ENCODE measurements at regions not wholly inside any gene's neighbourhood (a gene's known extent, or its start where the extent isn't known, plus 50 kb on each side); places are given as distances from the start of the nearest gene placed in this dataset.

DNA sequence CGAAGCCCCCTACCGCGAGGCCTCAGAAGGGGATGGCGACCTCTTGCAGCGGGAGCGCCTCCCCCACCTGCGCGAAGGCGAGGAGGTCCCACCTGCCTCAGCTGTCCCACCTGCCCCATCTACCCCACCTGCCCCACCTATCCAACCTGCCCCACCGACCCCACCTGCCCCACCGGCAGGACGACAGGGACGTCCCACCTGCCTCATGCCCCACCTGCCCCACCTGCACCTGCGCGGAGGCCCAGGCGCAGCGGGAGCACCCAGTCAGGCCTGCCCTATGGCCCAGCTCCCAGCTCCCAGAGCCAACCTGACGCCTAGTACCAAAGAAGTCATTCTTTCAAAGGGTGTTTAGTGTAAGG lies 489.1 kb upstream of the SMIM21 start:
- Histone ChIP-seq H3K27me3 (ENCODE audit: control insufficient read depth, insufficient read depth, low read length) (no peaks in the 10 kb centered on the region), H3K36me3 (ENCODE audit: control insufficient read depth, insufficient read depth, low read length) (no peaks in the 10 kb centered on the region), H3K4me1 (ENCODE audit: control insufficient read depth, insufficient read depth, low read length) (no peaks in the 10 kb centered on the region), H3K4me3 (ENCODE audit: low read length) (no peak overlapping the region), H3K9me3 (ENCODE audit: control insufficient read depth, low read length) (no peaks in the 10 kb centered on the region), H3K9ac (ENCODE audit: low read length) (no peak overlapping the region)

- Histone ChIP-seq H3K27me3 (ENCODE audit: control insufficient read depth, insufficient read depth, low read length) (no peaks in the 10 kb centered on the region), H3K9ac (ENCODE audit: low read length) (no peak overlapping the region), H3K4me1 (ENCODE audit: control insufficient read depth, insufficient read depth, low read length) (no peaks in the 10 kb centered on the region), H3K9me3 (ENCODE audit: control insufficient read depth, low read length) (no peaks in the 10 kb centered on the region), H3K4me3 (ENCODE audit: low read length) (no peak overlapping the region), H3K36me3 (ENCODE audit: control insufficient read depth, insufficient read depth, low read length) (no peaks in the 10 kb centered on the region)
These were observed 488.6 kb upstream of the SMIM21 start for GRCh38 chr18:75915941-75916623.

- H3K9me3 ChIP-seq (ENCODE audit: control insufficient read depth, low read length), result no peaks in the 10 kb centered on the region
- H3K36me3 ChIP-seq (ENCODE audit: control insufficient read depth, insufficient read depth, low read length), result no peaks in the 10 kb centered on the region
- H3K27me3 ChIP-seq (ENCODE audit: control insufficient read depth, insufficient read depth, low read length), result no peaks in the 10 kb centered on the region
- H3K4me3 ChIP-seq (ENCODE audit: low read length), result no peak overlapping the region
- H3K4me1 ChIP-seq (ENCODE audit: control insufficient read depth, insufficient read depth, low read length), result no peaks in the 10 kb centered on the region
- no peak overlapping the region for H3K9ac ChIP-seq (ENCODE audit: low read length)
These were observed 485.3 kb upstream of the SMIM21 start for GRCh38 chr18:75912829-75913228.

- Histone ChIP-seq H3K9ac (ENCODE audit: low read length) (no peak overlapping the region), H3K27me3 (ENCODE audit: control insufficient read depth, insufficient read depth, low read length) (no peaks in the 10 kb centered on the region), H3K9me3 (ENCODE audit: control insufficient read depth, low read length) (no peaks in the 10 kb centered on the region), H3K4me1 (ENCODE audit: control insufficient read depth, insufficient read depth, low read length) (no peaks in the 10 kb centered on the region), H3K36me3 (ENCODE audit: control insufficient read depth, insufficient read depth, low read length) (no peaks in the 10 kb centered on the region), H3K4me3 (ENCODE audit: low read length) (no peak overlapping the region)
These were observed 476.9 kb upstream of the SMIM21 start for GRCh38 chr18:75904416-75904815.

- no peaks in the 10 kb centered on the region for H3K36me3 ChIP-seq (ENCODE audit: control insufficient read depth, insufficient read depth, low read length)
- no peaks in the 10 kb centered on the region for H3K27me3 ChIP-seq (ENCODE audit: control insufficient read depth, insufficient read depth, low read length)
- no peak overlapping the region for H3K4me3 ChIP-seq (ENCODE audit: low read length)
- H3K9me3 ChIP-seq (ENCODE audit: control insufficient read depth, low read length), result no peaks in the 10 kb centered on the region
- H3K4me1 ChIP-seq (ENCODE audit: control insufficient read depth, insufficient read depth, low read length), result no peaks in the 10 kb centered on the region
- H3K9ac ChIP-seq (ENCODE audit: low read length), result no peak overlapping the region
These were observed 471.1 kb upstream of the SMIM21 start for GRCh38 chr18:75898651-75899050.

DNA sequence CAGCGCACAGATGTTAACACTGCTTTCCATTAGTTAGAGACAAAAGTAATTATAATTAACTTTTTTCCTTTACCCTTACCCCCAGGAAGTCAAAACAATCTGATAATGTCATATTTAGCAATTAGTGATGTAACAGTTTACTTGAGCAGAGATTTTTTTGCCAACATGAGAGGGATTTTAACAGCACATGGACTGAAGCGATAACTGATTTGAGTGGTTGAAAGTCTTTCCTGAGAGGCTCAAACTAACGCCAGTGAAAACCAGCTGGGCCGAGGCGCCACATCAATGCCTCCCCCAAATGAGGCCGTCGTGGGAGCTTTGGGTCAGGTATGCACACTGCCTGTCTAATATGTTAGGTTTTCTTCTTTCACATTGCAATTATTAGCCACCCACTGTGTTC lies 469.9 kb upstream of the SMIM21 start:
- Histone ChIP-seq H3K27me3 (ENCODE audit: control insufficient read depth, insufficient read depth, low read length) (no peaks in the 10 kb centered on the region), H3K9ac (ENCODE audit: low read length) (no peak overlapping the region), H3K9me3 (ENCODE audit: control insufficient read depth, low read length) (no peaks in the 10 kb centered on the region), H3K4me1 (ENCODE audit: control insufficient read depth, insufficient read depth, low read length) (no peaks in the 10 kb centered on the region), H3K4me3 (ENCODE audit: low read length) (no peak overlapping the region), H3K36me3 (ENCODE audit: control insufficient read depth, insufficient read depth, low read length) (no peaks in the 10 kb centered on the region)

DNA sequence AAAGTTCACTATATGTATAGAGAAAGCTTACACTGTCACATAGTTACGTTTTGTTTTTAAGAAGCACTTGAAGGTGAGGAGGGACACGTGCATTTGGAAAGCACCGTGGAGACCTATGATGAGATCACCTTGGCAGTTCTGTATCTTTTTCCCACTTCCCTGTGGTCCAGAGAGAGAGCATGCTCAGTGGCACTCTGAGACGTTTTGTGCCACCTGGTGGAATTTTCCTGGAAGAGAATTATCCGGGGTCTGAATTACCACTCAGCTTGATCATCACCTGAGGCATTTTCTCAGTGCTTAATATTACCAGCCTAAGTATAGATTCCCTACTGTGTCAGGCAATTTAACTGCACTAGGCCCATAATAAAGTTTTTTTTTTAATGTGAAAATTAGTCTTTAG lies 469.4 kb upstream of the SMIM21 start:
- Histone ChIP-seq H3K9me3 (ENCODE audit: control insufficient read depth, low read length) (no peaks in the 10 kb centered on the region), H3K4me1 (ENCODE audit: control insufficient read depth, insufficient read depth, low read length) (no peaks in the 10 kb centered on the region), H3K4me3 (ENCODE audit: low read length) (no peak overlapping the region), H3K36me3 (ENCODE audit: control insufficient read depth, insufficient read depth, low read length) (no peaks in the 10 kb centered on the region), H3K27me3 (ENCODE audit: control insufficient read depth, insufficient read depth, low read length) (no peaks in the 10 kb centered on the region), H3K9ac (ENCODE audit: low read length) (no peak overlapping the region)

DNA sequence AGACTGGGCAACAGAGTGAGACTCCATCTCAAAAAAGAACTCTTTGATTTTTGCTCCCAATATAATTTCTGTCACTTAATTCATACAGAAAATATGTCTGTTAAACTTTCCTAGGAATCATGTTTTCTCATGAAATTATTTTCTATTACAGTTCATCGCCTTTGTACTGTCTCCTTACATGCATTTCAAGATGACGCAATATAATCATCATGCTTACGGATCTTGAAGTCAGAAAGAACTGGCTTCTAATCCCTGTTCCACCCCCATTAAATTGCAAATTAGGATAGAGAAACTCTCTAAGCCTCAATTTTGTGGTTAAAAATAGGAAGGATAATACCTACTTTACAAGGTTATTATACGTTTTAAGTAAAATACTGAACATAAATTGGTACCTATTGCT lies 467.6 kb upstream of the SMIM21 start:
- Histone ChIP-seq H3K4me1 (ENCODE audit: control insufficient read depth, insufficient read depth, low read length) (no peaks in the 10 kb centered on the region), H3K9ac (ENCODE audit: low read length) (no peak overlapping the region), H3K9me3 (ENCODE audit: control insufficient read depth, low read length) (no peaks in the 10 kb centered on the region), H3K27me3 (ENCODE audit: control insufficient read depth, insufficient read depth, low read length) (no peaks in the 10 kb centered on the region), H3K4me3 (ENCODE audit: low read length) (no peak overlapping the region), H3K36me3 (ENCODE audit: control insufficient read depth, insufficient read depth, low read length) (no peaks in the 10 kb centered on the region)

DNA sequence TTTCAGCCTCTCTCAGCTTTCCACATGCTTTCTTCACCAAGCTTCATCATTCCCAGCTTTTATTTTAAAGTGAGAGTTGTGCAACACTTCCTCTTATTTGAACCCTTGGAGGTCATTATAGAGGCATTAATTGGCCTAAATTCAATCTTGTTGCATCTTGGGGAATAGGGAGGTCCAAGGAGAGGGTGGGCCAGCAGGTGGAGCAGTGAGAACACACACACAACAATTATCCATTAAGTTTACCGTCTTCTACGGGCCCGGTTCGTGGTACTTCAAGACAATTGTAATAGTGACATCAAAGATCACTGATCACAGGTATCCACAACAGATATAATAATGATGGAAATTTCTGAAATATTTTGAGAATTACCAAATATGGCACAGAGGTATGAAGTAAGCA lies 457.2 kb upstream of the SMIM21 start:
- Histone ChIP-seq H3K4me1 (ENCODE audit: control insufficient read depth, insufficient read depth, low read length) (no peaks in the 10 kb centered on the region), H3K9ac (ENCODE audit: low read length) (no peak overlapping the region), H3K4me3 (ENCODE audit: low read length) (no peak overlapping the region), H3K9me3 (ENCODE audit: control insufficient read depth, low read length) (no peaks in the 10 kb centered on the region), H3K27me3 (ENCODE audit: control insufficient read depth, insufficient read depth, low read length) (no peaks in the 10 kb centered on the region), H3K36me3 (ENCODE audit: control insufficient read depth, insufficient read depth, low read length) (no peaks in the 10 kb centered on the region)

DNA sequence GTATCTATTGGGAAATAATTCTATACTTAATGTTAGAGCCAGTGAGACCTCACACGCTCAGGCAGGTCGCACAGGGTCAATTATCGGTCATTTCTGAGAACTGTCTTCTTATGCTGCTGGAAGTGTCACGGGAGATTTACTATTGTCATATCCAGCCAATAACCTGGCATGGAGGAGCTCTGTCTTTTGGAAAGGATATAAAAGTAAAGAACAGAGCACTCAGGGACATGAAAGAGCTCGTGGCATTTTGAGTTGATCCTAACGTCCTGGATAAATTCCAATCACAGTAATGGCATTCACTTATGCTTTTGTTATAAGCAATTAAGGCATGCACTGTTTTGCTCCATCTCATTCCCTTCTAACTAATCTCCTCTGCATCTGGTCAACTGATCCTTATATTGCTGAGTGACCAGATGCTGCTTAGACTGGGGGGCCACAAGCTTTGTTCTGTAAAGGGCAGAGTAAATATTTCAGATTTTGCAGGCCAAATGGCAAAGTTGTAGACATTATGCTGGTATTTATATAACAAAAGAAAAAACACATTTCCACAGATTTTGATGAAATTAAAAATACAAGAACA lies 453.5 kb upstream of the SMIM21 start:
- Histone ChIP-seq H3K4me1 (ENCODE audit: control insufficient read depth, insufficient read depth, low read length) (no peaks in the 10 kb centered on the region), H3K9me3 (ENCODE audit: control insufficient read depth, low read length) (no peaks in the 10 kb centered on the region), H3K27me3 (ENCODE audit: control insufficient read depth, insufficient read depth, low read length) (no peaks in the 10 kb centered on the region), H3K36me3 (ENCODE audit: control insufficient read depth, insufficient read depth, low read length) (no peaks in the 10 kb centered on the region), H3K4me3 (ENCODE audit: low read length) (no peak overlapping the region), H3K9ac (ENCODE audit: low read length) (no peak overlapping the region)

DNA sequence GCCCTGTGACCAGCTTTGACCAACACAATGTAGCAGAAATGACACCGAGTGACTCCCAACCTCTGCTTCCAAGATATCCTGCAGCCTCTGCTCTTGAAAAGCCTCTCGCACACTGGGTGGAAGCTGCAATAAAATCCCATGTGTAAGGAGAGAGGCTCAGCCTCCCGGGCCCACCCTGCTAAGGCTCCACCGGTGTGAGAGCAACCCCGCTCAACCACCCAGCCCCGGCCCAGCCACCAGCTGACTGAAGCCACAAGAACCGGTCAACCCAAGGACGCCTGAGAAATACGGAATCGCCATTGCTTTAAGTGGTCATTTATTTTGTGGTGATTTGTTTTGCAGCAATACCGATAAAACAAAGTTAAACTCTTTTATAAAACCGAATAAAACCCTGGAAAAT lies 452.8 kb upstream of the SMIM21 start:
- Histone ChIP-seq H3K9me3 (ENCODE audit: control insufficient read depth, low read length) (no peaks in the 10 kb centered on the region), H3K27me3 (ENCODE audit: control insufficient read depth, insufficient read depth, low read length) (no peaks in the 10 kb centered on the region), H3K36me3 (ENCODE audit: control insufficient read depth, insufficient read depth, low read length) (no peaks in the 10 kb centered on the region), H3K4me3 (ENCODE audit: low read length) (no peak overlapping the region), H3K9ac (ENCODE audit: low read length) (no peak overlapping the region), H3K4me1 (ENCODE audit: control insufficient read depth, insufficient read depth, low read length) (no peaks in the 10 kb centered on the region)

DNA sequence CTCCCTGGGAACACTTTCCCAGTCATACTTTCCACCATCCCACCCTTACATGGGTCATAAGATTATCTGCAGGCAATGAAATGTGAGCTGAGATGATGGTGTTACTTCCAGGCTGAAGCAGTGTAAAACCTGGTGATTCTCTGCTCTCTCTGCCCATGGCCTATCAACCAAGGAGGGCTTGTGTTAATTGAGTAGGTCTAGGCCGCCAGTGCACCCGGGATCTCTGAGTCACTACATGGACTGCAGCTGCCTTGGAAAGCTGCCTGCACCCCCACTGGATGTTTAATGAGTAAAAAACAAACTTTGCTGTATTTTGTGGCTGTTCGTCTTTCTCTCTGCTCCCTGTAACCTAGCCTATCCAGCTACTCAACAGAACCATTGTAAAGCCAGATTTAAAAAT lies 451.7 kb upstream of the SMIM21 start:
- Histone ChIP-seq H3K4me1 (ENCODE audit: control insufficient read depth, insufficient read depth, low read length) (no peaks in the 10 kb centered on the region), H3K4me3 (ENCODE audit: low read length) (no peak overlapping the region), H3K9me3 (ENCODE audit: control insufficient read depth, low read length) (no peaks in the 10 kb centered on the region), H3K36me3 (ENCODE audit: control insufficient read depth, insufficient read depth, low read length) (no peaks in the 10 kb centered on the region), H3K9ac (ENCODE audit: low read length) (no peak overlapping the region), H3K27me3 (ENCODE audit: control insufficient read depth, insufficient read depth, low read length) (no peaks in the 10 kb centered on the region)

- H3K9ac ChIP-seq (ENCODE audit: low read length), result no peak overlapping the region
- no peaks in the 10 kb centered on the region for H3K36me3 ChIP-seq (ENCODE audit: control insufficient read depth, insufficient read depth, low read length)
- no peak overlapping the region for H3K4me3 ChIP-seq (ENCODE audit: low read length)
- H3K27me3 ChIP-seq (ENCODE audit: control insufficient read depth, insufficient read depth, low read length), result no peaks in the 10 kb centered on the region
- no peaks in the 10 kb centered on the region for H3K9me3 ChIP-seq (ENCODE audit: control insufficient read depth, low read length)
- no peaks in the 10 kb centered on the region for H3K4me1 ChIP-seq (ENCODE audit: control insufficient read depth, insufficient read depth, low read length)
These were observed 448.1 kb upstream of the SMIM21 start for GRCh38 chr18:75875559-75875958.

Data from mucosa of stomach (tissue), 1 donor.